NCI-H345 (cell line): ENCODE measurements at regions not wholly inside any gene's neighbourhood (a gene's known extent, or its start where the extent isn't known, plus 50 kb on each side); places are given as distances from the start of the nearest gene placed in this dataset.
"Not testable (repeated sequence)": the region's sequence is repeated elsewhere in the genome, so short reads cannot be mapped to it uniquely, and the experiment has no call there.

ENCODE experiments used
- DNase-seq: peaks from one replicate; lab custom pipeline; 2025; lab: John Stamatoyannopoulos, UW

DNA sequence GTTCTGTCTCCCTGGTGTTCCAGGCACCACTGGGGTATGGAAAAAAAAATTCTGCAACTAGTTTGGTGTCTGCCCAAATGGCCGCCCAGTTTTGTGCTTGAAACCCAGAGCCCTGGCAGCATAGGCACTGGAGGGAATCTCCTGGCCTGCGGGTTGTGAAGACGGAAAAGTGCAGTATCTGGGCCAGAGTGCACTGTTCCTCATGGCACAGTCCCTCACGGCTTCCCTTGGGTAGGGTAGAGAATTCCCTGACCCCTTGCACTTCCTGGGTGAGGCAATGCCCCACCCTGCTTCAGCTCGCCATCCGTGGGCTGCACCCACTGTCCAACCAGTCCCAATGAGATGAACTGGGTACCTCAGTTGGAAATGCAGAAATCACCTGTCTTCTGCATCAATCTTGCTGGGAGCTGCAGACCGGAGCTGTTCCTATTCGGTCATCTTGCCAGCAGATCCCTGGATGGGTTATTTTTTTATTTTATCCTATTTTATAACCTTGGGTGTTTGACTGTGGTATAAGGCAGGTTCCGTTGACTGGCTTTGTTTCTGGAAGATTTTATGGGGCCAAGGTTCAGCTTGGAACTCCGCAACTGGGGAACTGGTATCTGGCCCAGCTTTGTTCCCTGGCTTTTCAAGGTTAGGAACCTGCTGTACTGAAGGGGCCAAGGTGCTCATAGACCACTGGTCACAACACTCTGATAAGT is 59.5 kb upstream of the IRAK1BP1 start:
- DNase-seq: not testable (repeated sequence)

DNA sequence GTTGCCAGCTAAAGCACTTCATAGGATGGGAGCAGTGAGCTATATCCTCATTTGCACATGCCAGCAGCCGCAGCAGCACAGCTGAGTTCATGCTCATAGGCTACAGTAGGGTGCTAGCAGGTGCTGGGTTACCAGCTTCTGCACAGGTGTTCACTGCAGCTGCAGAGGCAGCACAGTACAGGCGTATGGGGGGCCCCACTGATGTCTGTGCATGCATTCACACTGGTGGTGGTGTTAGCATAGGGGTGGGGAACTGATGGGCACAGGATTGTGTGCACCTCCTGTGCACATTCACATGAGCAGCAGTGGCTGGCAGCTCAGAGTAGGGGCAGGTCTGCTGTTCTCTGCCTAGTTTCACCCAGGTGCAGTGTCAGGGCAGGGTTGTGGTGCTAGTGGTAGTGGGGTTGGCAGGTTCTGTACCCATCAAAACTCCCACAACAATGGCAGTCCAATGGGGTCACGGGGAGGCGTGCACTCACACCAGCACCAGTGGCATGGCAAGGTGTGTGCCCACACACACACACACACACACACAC is 58.9 kb upstream of the IRAK1BP1 start:
- no peak for DNase-seq

DNA sequence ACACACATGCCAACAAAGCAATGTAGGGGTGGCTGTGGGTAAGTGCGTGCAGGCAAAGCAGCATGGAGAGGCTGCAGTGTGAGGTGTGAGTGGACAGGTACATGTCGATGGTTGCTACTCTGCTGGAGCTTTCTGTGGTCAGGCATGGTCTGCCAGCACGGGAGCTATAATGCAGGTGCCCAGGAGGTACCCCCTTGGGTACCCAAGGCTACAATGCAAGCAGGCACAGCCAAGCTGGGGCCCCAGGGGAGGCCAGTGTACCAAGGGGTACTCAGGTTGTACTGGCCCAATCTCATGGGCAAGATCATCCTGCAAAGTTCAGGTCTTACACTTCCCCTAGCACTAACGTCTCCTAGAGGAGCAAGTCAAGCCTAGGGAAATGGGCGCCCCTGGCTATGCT is 58.4 kb upstream of the IRAK1BP1 start:
- DNase-seq: no peak

DNA sequence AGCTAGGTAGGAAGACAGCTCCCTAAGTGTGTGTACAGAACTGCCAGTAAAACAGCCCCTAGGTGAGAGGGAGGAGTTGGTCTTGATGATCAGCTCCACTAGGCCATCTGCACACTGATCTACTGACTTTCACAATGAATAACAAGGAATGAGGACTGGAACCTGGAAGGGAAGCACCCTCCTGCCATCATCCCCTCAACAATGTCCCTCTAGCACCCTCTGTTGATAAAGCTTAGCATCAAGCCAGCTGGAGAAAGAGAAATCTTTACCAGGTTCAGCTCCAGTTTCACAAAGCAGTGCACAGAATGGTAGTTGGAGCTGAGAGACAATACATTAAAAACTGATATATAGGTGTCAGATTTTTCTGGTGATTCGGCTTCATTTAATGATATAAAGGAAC is 57.2 kb upstream of the IRAK1BP1 start:
- DNase-seq: peak; percentile 3

DNA sequence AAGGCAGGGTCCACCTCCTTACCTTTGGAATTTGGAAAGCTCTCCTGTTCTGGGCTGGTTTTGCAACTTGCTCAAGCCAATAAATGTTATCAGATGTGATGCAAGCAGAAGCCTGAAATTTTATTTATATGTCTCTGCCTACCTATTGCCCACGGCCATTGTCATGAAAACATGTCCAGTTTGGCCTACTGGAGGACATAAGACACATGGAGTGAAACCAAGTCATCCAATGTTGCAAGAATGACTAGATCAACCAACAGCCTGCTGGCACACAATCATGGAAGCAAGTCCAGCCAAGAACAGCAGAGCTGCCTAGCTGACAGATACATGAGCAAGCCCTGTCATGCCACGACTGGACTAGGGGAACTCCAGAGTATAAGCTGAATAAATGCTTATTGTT is 56.7 kb upstream of the IRAK1BP1 start:
- no peak for DNase-seq
